GM21526 (cell line): ENCODE measurements at regions not wholly inside any gene's neighbourhood (a gene's known extent, or its start where the extent isn't known, plus 50 kb on each side); places are given as distances from the start of the nearest gene placed in this dataset.
"Not testable (repeated sequence)": the region's sequence is repeated elsewhere in the genome, so short reads cannot be mapped to it uniquely, and the experiment has no call there.

ENCODE experiments used
- ATAC-seq: cut with Tn5 transposase; IDR thresholded peaks from one replicate; pipeline ENCODE4 v1.9.1; 2021; ENCODE audit warnings: moderate library complexity; ENCODE audit not compliant: unreplicated experiment, low FRiP score

GRCh38 chr2:82143343-82143742, 1838.8 kb upstream of the LRRTM1 start:
- no peak for ATAC-seq

- ATAC-seq: no peak
These were observed 1835.5 kb upstream of the LRRTM1 start for GRCh38 chr2:82139979-82140611.

DNA sequence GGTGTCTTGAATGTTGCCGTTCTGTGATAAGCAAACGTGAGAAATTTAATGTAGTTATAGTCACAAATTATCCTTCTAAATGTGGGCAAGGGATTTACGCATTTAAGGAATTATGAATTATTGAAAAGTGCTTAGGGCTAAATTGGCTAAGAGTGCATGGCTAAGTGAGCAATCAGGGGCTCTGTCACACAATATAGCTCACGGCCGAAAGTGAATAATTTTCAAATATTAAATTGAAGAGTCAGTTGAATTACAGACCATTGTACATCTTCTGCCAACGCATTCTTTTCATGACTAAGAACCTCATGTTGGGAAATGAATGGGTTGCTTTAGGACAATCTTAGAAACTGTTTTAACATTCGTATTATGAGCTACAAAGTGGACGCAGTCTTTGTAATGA, 1832.9 kb upstream of the LRRTM1 start:
- no peak for ATAC-seq

GRCh38 chr2:82128051-82128450, 1823.5 kb upstream of the LRRTM1 start:
- ATAC-seq: no peak

- no peak for ATAC-seq
These were observed 1820.1 kb upstream of the LRRTM1 start for GRCh38 chr2:82124629-82125028.

- ATAC-seq: no peak
These were observed 1816.1 kb upstream of the LRRTM1 start for GRCh38 chr2:82120654-82121053.

DNA sequence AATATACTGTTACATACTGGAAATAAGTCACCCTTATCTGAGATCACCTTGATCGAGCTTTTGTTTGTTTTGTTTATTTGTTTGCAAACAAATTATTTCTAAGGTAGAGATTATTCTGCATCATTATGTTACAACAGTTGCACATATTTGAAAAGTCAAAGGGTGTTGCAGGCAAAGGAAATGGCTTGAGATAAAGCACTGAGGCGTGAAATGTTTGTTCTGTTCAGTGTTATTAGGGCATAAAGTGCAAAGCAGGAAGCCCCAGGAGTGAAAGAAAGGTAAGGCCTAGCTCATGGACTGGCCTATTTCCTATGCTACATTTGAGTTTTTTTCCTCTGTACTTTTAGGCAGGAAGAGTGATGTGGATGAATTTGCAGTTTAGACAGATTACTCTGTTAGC, 1815.6 kb upstream of the LRRTM1 start:
- no peak for ATAC-seq

DNA sequence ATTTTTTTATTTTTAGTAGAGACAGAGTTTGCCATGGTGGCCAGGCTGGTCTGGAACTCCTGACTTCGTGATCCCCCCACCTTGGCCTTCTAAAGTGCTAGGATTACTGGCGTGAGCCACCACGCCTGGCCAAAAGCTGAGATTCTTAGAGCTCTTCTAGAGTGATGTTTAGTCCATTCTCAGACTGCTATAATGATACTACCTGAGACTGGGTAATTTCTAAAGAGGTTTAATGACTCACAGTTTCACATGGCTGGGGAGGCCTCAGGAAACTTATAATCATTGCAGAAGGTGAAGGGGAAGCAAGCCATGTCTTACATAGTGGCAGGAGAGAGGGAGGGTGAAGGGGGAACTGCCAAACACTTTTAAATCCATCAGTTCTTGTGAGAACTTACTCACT, 1804.9 kb upstream of the LRRTM1 start:
- ATAC-seq: no peak

GRCh38 chr2:82098617-82099016, 1794.1 kb upstream of the LRRTM1 start:
- ATAC-seq: no peak

- no peak for ATAC-seq
These were observed 1785.0 kb upstream of the LRRTM1 start for GRCh38 chr2:82089518-82089917.

GRCh38 chr2:82084679-82085392, 1780.3 kb upstream of the LRRTM1 start:
- ATAC-seq: no peak

GRCh38 chr2:82075875-82076274, 1771.3 kb upstream of the LRRTM1 start:
- ATAC-seq: no peak

DNA sequence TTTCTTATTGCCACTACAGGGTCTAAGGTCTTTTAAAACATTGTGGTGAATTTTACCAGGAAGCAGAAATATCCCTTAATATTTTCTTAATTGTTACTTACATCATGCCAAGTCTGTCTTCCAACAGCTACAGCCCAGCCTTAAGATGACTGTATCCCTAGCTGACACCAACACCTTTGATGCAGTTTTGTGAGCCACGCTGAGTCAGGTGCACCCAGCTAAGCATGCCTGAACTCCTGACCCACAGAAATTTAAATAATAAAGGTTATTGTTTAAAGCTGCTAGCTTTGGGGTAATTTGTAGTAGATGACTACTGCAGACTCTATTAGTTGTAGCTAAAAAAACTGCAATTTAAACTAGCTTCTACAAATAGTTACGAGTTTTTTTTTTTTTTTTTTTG, 1757.9 kb upstream of the LRRTM1 start:
- no peak for ATAC-seq

GRCh38 chr2:82055846-82056245, 1751.3 kb upstream of the LRRTM1 start:
- ATAC-seq: no peak

GRCh38 chr2:82043867-82044266, 1739.3 kb upstream of the LRRTM1 start:
- ATAC-seq: no peak

DNA sequence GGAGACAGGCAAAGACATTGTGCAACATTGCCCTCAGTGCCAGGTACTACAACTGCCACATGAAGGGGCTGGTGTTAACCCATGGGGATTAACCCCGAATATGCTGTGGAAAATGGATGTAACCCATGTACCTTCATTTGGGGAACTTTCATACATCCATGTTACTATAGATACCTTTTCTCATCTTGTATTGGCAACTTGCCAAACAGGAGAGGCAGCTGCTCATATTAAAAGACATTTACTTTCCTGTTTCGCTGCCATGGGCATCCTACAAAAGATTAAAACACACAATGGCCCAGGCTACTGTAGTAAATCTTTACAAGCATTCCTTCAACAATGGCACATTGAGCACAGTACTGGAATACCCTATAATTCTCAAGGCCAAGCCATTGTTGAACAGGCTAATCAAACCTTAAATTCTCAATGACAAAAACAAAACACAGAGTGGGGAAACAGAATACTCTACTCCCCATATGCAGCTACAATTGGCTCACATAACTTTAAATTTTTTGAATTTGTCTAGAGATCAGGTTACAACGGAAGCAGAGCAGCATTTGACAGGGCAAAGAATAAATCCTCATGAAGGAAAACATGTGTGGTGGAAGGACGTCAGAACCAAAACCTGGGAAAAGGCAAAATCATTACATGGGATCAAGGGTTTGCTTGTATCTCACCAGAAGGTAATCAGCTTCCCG, 1723.5 kb upstream of the LRRTM1 start:
- ATAC-seq: no peak

GRCh38 chr2:82023710-82024109, 1719.2 kb upstream of the LRRTM1 start:
- no peak for ATAC-seq

DNA sequence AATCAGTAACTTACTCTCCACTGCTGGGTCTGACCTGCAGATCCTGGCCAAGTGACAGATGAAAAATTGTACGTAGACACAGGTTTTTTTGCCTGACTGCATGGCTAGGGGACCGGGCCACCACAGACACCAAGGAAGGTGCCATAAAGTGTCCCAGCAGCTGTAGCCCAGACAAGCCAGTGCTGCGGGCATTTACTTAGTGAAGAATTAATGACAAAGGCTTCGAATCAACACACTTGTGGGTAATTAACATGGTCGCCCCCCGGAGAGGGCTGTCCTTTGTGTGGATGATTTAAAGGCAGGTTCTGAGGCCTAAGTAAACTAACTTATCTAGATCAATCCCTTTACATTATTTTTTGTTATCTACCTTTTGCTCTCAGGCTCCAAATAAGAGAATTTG, 1709.1 kb upstream of the LRRTM1 start:
- ATAC-seq: no peak

DNA sequence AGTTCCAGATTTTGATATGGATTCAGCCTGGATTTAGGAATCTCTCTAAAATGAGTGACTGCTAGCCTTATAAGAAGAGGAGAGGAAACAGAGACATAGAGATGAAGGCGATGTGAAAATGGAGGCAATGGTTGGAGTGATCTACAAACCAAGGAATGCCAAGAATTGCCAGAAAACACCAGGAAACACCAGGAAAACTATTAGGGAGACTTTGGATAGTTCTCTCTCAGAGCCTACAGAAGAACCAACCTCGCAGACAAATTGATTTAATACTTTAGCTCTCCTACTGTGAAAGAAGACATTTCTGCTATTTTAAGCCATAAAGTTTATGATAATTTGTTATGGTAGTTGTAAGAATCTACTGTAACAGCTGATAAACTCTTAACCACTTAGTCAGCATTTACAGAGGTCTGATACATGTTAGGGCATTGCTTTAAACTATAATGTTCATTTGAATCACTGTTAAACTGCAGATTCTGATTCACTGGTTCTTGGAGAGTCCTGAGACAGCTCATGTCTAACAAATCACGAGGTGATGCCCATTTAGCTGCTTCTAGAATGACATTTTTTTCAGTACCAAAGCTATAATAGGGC, 1702.6 kb upstream of the LRRTM1 start:
- no peak for ATAC-seq

- not testable (repeated sequence) for ATAC-seq
These were observed 1701.3 kb upstream of the LRRTM1 start for GRCh38 chr2:82005889-82006288.

GRCh38 chr2:82001614-82002013, 1697.1 kb upstream of the LRRTM1 start:
- no peak for ATAC-seq
